ENCODE measurements at regions not wholly inside any gene's neighbourhood (a gene's known extent, or its start where the extent isn't known, plus 50 kb on each side); places are given as distances from the start of the nearest gene placed in this dataset.

- TF ChIP-seq CTCF (IDR thresholded peaks at IDR 0.05): no peak
- H3K27ac ChIP-seq: no peak overlapping the region
- no peak overlapping the region for H3K4me3 ChIP-seq
- no peaks in the 10 kb centered on the region for H3K36me3 ChIP-seq
- ATAC-seq (no peak), DNase-seq (no peak)
- H3K27me3 ChIP-seq (ENCODE audit: low read depth): no peaks in the 10 kb centered on the region
- intact Hi-C loops (cut with DNase I): no loop called here
- H3K9me3 ChIP-seq: no peaks in the 10 kb centered on the region
- H3K4me1 ChIP-seq: no peaks in the 10 kb centered on the region
These were observed 114.5 kb upstream of the KCNK2 start for GRCh38 chr1:214967865-214968575.

- Histone ChIP-seq H3K36me3 (no peaks in the 10 kb centered on the region), H3K27me3 (ENCODE audit: low read depth) (no peaks in the 10 kb centered on the region), H3K4me1 (no peaks in the 10 kb centered on the region), H3K4me3 (no peak overlapping the region), H3K27ac (no peak overlapping the region), H3K9me3 (no peaks in the 10 kb centered on the region)
- TF ChIP-seq CTCF (IDR thresholded peaks at IDR 0.05): no peak
- DNase-seq: no peak
- intact Hi-C loops (cut with DNase I): no loop called here
- no peak for ATAC-seq
These were observed 112.5 kb upstream of the KCNK2 start for GRCh38 chr1:214970016-214970415.

GRCh38 chr1:214971071-214971470 is 111.5 kb upstream of the KCNK2 start:
- no peak for TF ChIP-seq CTCF (IDR thresholded peaks at IDR 0.05)
- intact Hi-C loops (cut with DNase I): no loop called here
- Histone ChIP-seq H3K27me3 (ENCODE audit: low read depth) (no peaks in the 10 kb centered on the region), H3K4me3 (no peak overlapping the region), H3K36me3 (no peaks in the 10 kb centered on the region), H3K4me1 (no peaks in the 10 kb centered on the region), H3K9me3 (no peaks in the 10 kb centered on the region), H3K27ac (no peak overlapping the region)
- no peak for DNase-seq
- ATAC-seq: no peak

GRCh38 chr1:214974002-214974401 is 108.5 kb upstream of the KCNK2 start:
- H3K4me1 ChIP-seq: no peaks in the 10 kb centered on the region
- no peak overlapping the region for H3K4me3 ChIP-seq
- ATAC-seq (no peak), DNase-seq (no peak)
- intact Hi-C loops (cut with DNase I): no loop called here
- H3K9me3 ChIP-seq: no peaks in the 10 kb centered on the region
- H3K27ac ChIP-seq: no peak overlapping the region
- no peaks in the 10 kb centered on the region for H3K27me3 ChIP-seq (ENCODE audit: low read depth)
- no peak for TF ChIP-seq CTCF (IDR thresholded peaks at IDR 0.05)
- no peaks in the 10 kb centered on the region for H3K36me3 ChIP-seq

- H3K27me3 ChIP-seq (ENCODE audit: low read depth): no peaks in the 10 kb centered on the region
- TF ChIP-seq CTCF (IDR thresholded peaks at IDR 0.05): no peak
- H3K27ac ChIP-seq: no peak overlapping the region
- H3K36me3 ChIP-seq: no peaks in the 10 kb centered on the region
- intact Hi-C loops (cut with DNase I): no loop called here
- no peak overlapping the region for H3K4me3 ChIP-seq
- ATAC-seq: no peak
- no peaks in the 10 kb centered on the region for H3K9me3 ChIP-seq
- no peak for DNase-seq
- H3K4me1 ChIP-seq: no peaks in the 10 kb centered on the region
These were observed 105.9 kb upstream of the KCNK2 start for GRCh38 chr1:214976665-214977064.
